NB4 (cell line): ENCODE measurements at regions not wholly inside any gene's neighbourhood (a gene's known extent, or its start where the extent isn't known, plus 50 kb on each side); places are given as distances from the start of the nearest gene placed in this dataset.

ENCODE experiments used
- CTCF ChIP-seq: IDR thresholded peaks from one replicate; pipeline ENCODE4 v1.5.1; 2012; ENCODE audit warnings: low read depth, low read length
- MAX ChIP-seq: IDR thresholded peaks from 2 replicates; pipeline ENCODE4 v1.6.1; 2011; ENCODE audit warnings: low read depth, low read length
- POLR2A ChIP-seq: IDR thresholded peaks from 2 replicates; pipeline ENCODE4 v1.6.1; 2011; ENCODE audit warnings: mild to moderate bottlenecking; ENCODE audit not compliant: insufficient read length; ENCODE audit errors: extremely low read depth

GRCh38 chr14:31951638-31951964, 125.5 kb upstream of the ARHGAP5 start:
- TF ChIP-seq CTCF (no peak), MAX (no peak), POLR2A (no peak)
